OCI-LY1 (cell line): ENCODE measurements at regions not wholly inside any gene's neighbourhood (a gene's known extent, or its start where the extent isn't known, plus 50 kb on each side); places are given as distances from the start of the nearest gene placed in this dataset.

ENCODE experiments used
- H2AFZ ChIP-seq: fragments of 200-600 bp; sonication (generic), shearing (Covaris generic); 2 replicates; pipeline ENCODE4 v1.6.0; 2014; ENCODE audit warnings: antibody characterized with exemption, mild to moderate bottlenecking, low read length
- H3F3A ChIP-seq: fragments of 200-600 bp; sonication (generic), shearing (Covaris generic); 2 replicates; pipeline ENCODE4 v1.6.0; 2014; ENCODE audit warnings: mild to moderate bottlenecking, antibody characterized with exemption, low read length, moderate library complexity; ENCODE audit not compliant: insufficient read depth
- H3K27ac ChIP-seq: fragments of 200-600 bp; sonication (generic); 2 replicates; pipeline ENCODE4 v1.5.1; 2014; ENCODE audit warnings: low read length, mixed run types, mild to moderate bottlenecking, low read depth; ENCODE audit not compliant: poor library complexity, severe bottlenecking
- H3K27me3 ChIP-seq: fragments of 200-600 bp; sonication (generic); 2 replicates; pipeline ENCODE4 v1.6.0; 2014; ENCODE audit warnings: antibody characterized with exemption, mild to moderate bottlenecking, low read length, moderate library complexity; ENCODE audit not compliant: insufficient read depth
- H3K36me3 ChIP-seq: fragments of 200-600 bp; sonication (generic); 2 replicates; pipeline ENCODE4 v1.6.1; 2014; ENCODE audit warnings: mild to moderate bottlenecking, antibody characterized with exemption, low read length, moderate library complexity, mixed read lengths; ENCODE audit not compliant: insufficient read depth
- H3K4me1 ChIP-seq: fragments of 200-600 bp; sonication (generic); 2 replicates; pipeline ENCODE4 v1.5.1; 2014; ENCODE audit warnings: mild to moderate bottlenecking, low read length, moderate library complexity; ENCODE audit not compliant: insufficient read depth, severe bottlenecking
- H3K4me2 ChIP-seq: fragments of 200-600 bp; sonication (generic), shearing (Covaris generic); 2 replicates; pipeline ENCODE4 v1.6.1; 2014; ENCODE audit warnings: low read length
- H3K4me3 ChIP-seq: fragments of 200-600 bp; sonication (generic); 2 replicates; pipeline ENCODE4 v1.5.1; 2014; ENCODE audit warnings: low read length, low read depth, mild to moderate bottlenecking, mixed read lengths; ENCODE audit not compliant: poor library complexity, severe bottlenecking
- H3K79me2 ChIP-seq: fragments of 200-600 bp; shearing (Covaris generic); 2 replicates; pipeline ENCODE4 v1.6.1; 2016; ENCODE audit warnings: mixed run types, low read length, mixed read lengths; ENCODE audit not compliant: insufficient read depth
- H3K9ac ChIP-seq: fragments of 200-600 bp; sonication (generic), shearing (Covaris generic); 2 replicates; pipeline ENCODE4 v1.6.1; 2014; ENCODE audit warnings: mild to moderate bottlenecking, low read length, mixed read lengths
- H3K9me2 ChIP-seq: fragments of 200-600 bp; sonication (generic), shearing (Covaris generic); 2 replicates; pipeline ENCODE4 v1.6.1; 2014; ENCODE audit warnings: low read depth, mild to moderate bottlenecking, low read length, mixed read lengths
- H3K9me3 ChIP-seq: fragments of 200-600 bp; shearing (Covaris generic); 2 replicates; pipeline ENCODE4 v1.6.1; 2014; ENCODE audit warnings: low read length, mixed read lengths
- H4K20me1 ChIP-seq: fragments of 200-600 bp; sonication (generic), shearing (Covaris generic); 2 replicates; pipeline ENCODE4 v1.6.0; 2016; ENCODE audit warnings: mild to moderate bottlenecking, low read length; ENCODE audit not compliant: insufficient read depth
- CTCF ChIP-seq: fragments of 200-600 bp; sonication (generic), shearing (Covaris generic); IDR thresholded peaks from 2 replicates; pipeline ENCODE4 v1.5.1; 2017; ENCODE audit warnings: mild to moderate bottlenecking, antibody characterized with exemption, low read length, moderate library complexity, mixed read lengths
- EZH2 ChIP-seq: fragments of 200-600 bp; sonication (generic), shearing (Covaris generic); IDR thresholded peaks from 2 replicates; pipeline ENCODE4 v1.8.0; 2017; ENCODE audit warnings: borderline replicate concordance, mixed run types, mild to moderate bottlenecking, antibody characterized with exemption, low read length, moderate library complexity, mixed read lengths

GRCh38 chr14:100988956-100989355 is 85.4 kb upstream of the RTL1 start:
- no peak overlapping the region for H3K4me2 ChIP-seq
- no peaks in the 10 kb centered on the region for H3K9me3 ChIP-seq
- H3K79me2 ChIP-seq: no peaks in the 10 kb centered on the region
- no peak overlapping the region for H3K9ac ChIP-seq
- TF ChIP-seq EZH2 (no peak), CTCF (no peak)
- H3K9me2 ChIP-seq: no peaks in the 10 kb centered on the region
- no peaks in the 10 kb centered on the region for H3K4me1 ChIP-seq
- no peak overlapping the region for H3K27ac ChIP-seq
- H3K27me3 ChIP-seq: no peaks in the 10 kb centered on the region
- H3K4me3 ChIP-seq: no peak overlapping the region
- H2AFZ ChIP-seq: no peak overlapping the region
- no peaks in the 10 kb centered on the region for H4K20me1 ChIP-seq
- no peaks in the 10 kb centered on the region for H3K36me3 ChIP-seq
- no peaks in the 10 kb centered on the region for H3F3A ChIP-seq

GRCh38 chr14:100989924-100990323 is 86.4 kb upstream of the RTL1 start:
- TF ChIP-seq CTCF (no peak), EZH2 (no peak)
- Histone ChIP-seq H4K20me1 (no peaks in the 10 kb centered on the region), H3K79me2 (no peaks in the 10 kb centered on the region), H3K27ac (no peak overlapping the region), H3K4me3 (no peak overlapping the region), H3F3A (no peaks in the 10 kb centered on the region), H3K9me2 (no peaks in the 10 kb centered on the region), H3K9me3 (no peaks in the 10 kb centered on the region), H3K36me3 (no peaks in the 10 kb centered on the region), H3K4me2 (no peak overlapping the region), H3K4me1 (no peaks in the 10 kb centered on the region), H3K9ac (no peak overlapping the region), H3K27me3 (no peaks in the 10 kb centered on the region), H2AFZ (no peak overlapping the region)

GRCh38 chr14:100994082-100994481 is 90.6 kb upstream of the RTL1 start:
- H3K4me3 ChIP-seq: no peak overlapping the region
- no peak for TF ChIP-seq EZH2
- no peak for TF ChIP-seq CTCF
- H3K9me2 ChIP-seq: no peaks in the 10 kb centered on the region
- no peaks in the 10 kb centered on the region for H3K36me3 ChIP-seq
- no peaks in the 10 kb centered on the region for H4K20me1 ChIP-seq
- H3K9ac ChIP-seq: no peak overlapping the region
- no peaks in the 10 kb centered on the region for H3K27me3 ChIP-seq
- no peaks in the 10 kb centered on the region for H3F3A ChIP-seq
- no peaks in the 10 kb centered on the region for H3K9me3 ChIP-seq
- H3K27ac ChIP-seq: no peak overlapping the region
- no peak overlapping the region for H3K4me2 ChIP-seq
- no peaks in the 10 kb centered on the region for H3K79me2 ChIP-seq
- no peak overlapping the region for H2AFZ ChIP-seq
- no peaks in the 10 kb centered on the region for H3K4me1 ChIP-seq
